HG03103 (cell line): ENCODE measurements at regions not wholly inside any gene's neighbourhood (a gene's known extent, or its start where the extent isn't known, plus 50 kb on each side); places are given as distances from the start of the nearest gene placed in this dataset.

Experiments
- ATAC-seq: cut with Tn5 transposase; IDR thresholded peaks from one replicate; pipeline ENCODE4 v1.9.1; 2021; ENCODE audit warnings: low read depth; ENCODE audit not compliant: unreplicated experiment

- peak; percentile 85 for ATAC-seq
Measured at GRCh38 chr10:75294866-75295701, 59.3 kb upstream of the COMTD1 start.

- peak; percentile 8 for ATAC-seq
Measured at GRCh38 chr10:75294518-75294865, 58.7 kb upstream of the COMTD1 start.

GRCh38 chr10:75294031-75294437 lies 58.3 kb upstream of the COMTD1 start:
- ATAC-seq: no peak

- ATAC-seq: no peak
Measured at GRCh38 chr10:75293446-75293820, 57.7 kb upstream of the COMTD1 start.

GRCh38 chr10:75292794-75293445 lies 57.2 kb upstream of the COMTD1 start:
- no peak for ATAC-seq

GRCh38 chr10:75291805-75292204 lies 56.0 kb upstream of the COMTD1 start:
- ATAC-seq: no peak

GRCh38 chr10:75288140-75288711 lies 52.5 kb upstream of the COMTD1 start:
- ATAC-seq: no peak

GRCh38 chr10:75287697-75288096 lies 51.9 kb upstream of the COMTD1 start:
- no peak for ATAC-seq

GRCh38 chr10:75286901-75287300 lies 51.1 kb upstream of the COMTD1 start:
- no peak for ATAC-seq
